Sigmoid colon (tissue), 6 donors: ENCODE measurements at regions not wholly inside any gene's neighbourhood (a gene's known extent, or its start where the extent isn't known, plus 50 kb on each side); places are given as distances from the start of the nearest gene placed in this dataset.
"Not testable (repeated sequence)": the region's sequence is repeated elsewhere in the genome, so short reads cannot be mapped to it uniquely, and the experiment has no call there.

Experiments
- DNase-seq: peaks from one replicate; pipeline ENCODE4 v3.0.0-alpha.2; 2019
- H3K27ac ChIP-seq, 4 donors: fragments of 200-600 bp; sonication (generic); one replicate each; pipeline ENCODE4 v1.5.1; 2016 to 2019; ENCODE audit warnings: mild to moderate bottlenecking in 1 of 4
- H3K27me3 ChIP-seq, 3 donors: fragments of 200-600 bp; sonication (generic); one replicate each; pipeline ENCODE4 v1.5.1; 2019; ENCODE audit warnings: mild to moderate bottlenecking in 1 of 3
- H3K36me3 ChIP-seq, 4 donors: fragments of 200-600 bp; sonication (generic); one replicate each; pipeline ENCODE4 v1.5.1; 2016 to 2019
- H3K4me1 ChIP-seq, 4 donors: fragments of 200-600 bp; sonication (generic); one replicate each; pipeline ENCODE4 v1.5.1; 2017 to 2019
- H3K4me3 ChIP-seq, 4 donors: fragments of 200-600 bp; sonication (generic); one replicate each; pipeline ENCODE4 v1.5.1; 2017 to 2019; ENCODE audit warnings: mild to moderate bottlenecking in 2 of 4, moderate library complexity in 1 of 4
- H3K9me3 ChIP-seq, 4 donors: fragments of 200-600 bp in 3 of 4; sonication (generic) in 3 of 4; one replicate each; pipeline versions ENCODE4 v1.5.1 to v1.6.1; 2013 to 2019
- CTCF ChIP-seq, 4 experiments: fragments of 450-650 bp in 3 of 4; fragments of 200-600 bp in 1 of 4; IDR thresholded peaks; one replicate each; pipeline ENCODE4 v1.5.1; 2016 to 2019; ENCODE audit warnings: antibody characterized with exemption in 4 of 4, mild to moderate bottlenecking in 3 of 4, moderate library complexity in 2 of 4
- EP300 ChIP-seq, 4 donors: sonication (generic); formaldehyde crosslinking; IDR thresholded peaks; one replicate each; pipeline ENCODE4 v1.6.1; 2017; ENCODE audit warnings: antibody characterized with exemption in 4 of 4
- POLR2A ChIP-seq, 2 donors: fragments of 450-650 bp; IDR thresholded peaks; one replicate each; pipeline ENCODE4 v1.6.1; 2016; ENCODE audit warnings: antibody characterized with exemption in 2 of 2, mild to moderate bottlenecking in 2 of 2, moderate library complexity in 2 of 2
- POLR2AphosphoS5 ChIP-seq, 4 donors: sonication (generic); formaldehyde crosslinking; IDR thresholded peaks; one replicate each; pipeline ENCODE4 v1.6.1; 2017; ENCODE audit warnings: antibody characterized with exemption in 4 of 4
- WGBS, 2 donors: extraction: QIAGEN DNeasy Blood & Tissue Kit; methylation state at CpG; one replicate each; pipeline ENCODE4 v1.1.7; 2013; 5-methylcytosine and 5-hydroxymethylcytosine counted together
- intact Hi-C: fragments of 100-400 bp; cut with DNase I; formaldehyde crosslinking; loops from one replicate; pipeline ENCODE4 v1.15.1; 2023
- donor health status: healthy with polysubstance abuse.
- donor health status: healthy.

GRCh38 chr20:52049001-52049731, 142.4 kb downstream of the ZFP64 start:
- DNase-seq, result no peak
- intact Hi-C loops, result no loop called here
- H3K36me3 ChIP-seq, result no peaks in the 10 kb centered on the region
- 50 to 72% methylated on average over 7 of the region's 7 CpGs for WGBS, 2 donors
- TF ChIP-seq POLR2AphosphoS5 (IDR thresholded peaks at IDR 0.05) (no peak), CTCF (IDR thresholded peaks at IDR 0.05) (no peak), POLR2A (IDR thresholded peaks at IDR 0.05) (no peak), EP300 (IDR thresholded peaks at IDR 0.05) (no peak)
- no peaks in the 10 kb centered on the region for H3K4me1 ChIP-seq
- no peak overlapping the region for H3K4me3 ChIP-seq
- H3K27ac ChIP-seq, result no peak overlapping the region
- no peaks in the 10 kb centered on the region for H3K27me3 ChIP-seq
- H3K9me3 ChIP-seq, result no peaks in the 10 kb centered on the region

GRCh38 chr20:52047811-52048764, 143.5 kb downstream of the ZFP64 start:
- no peak for DNase-seq
- H3K27ac ChIP-seq, result no peak overlapping the region
- no peaks in the 10 kb centered on the region for H3K36me3 ChIP-seq
- no peak for TF ChIP-seq POLR2A (IDR thresholded peaks at IDR 0.05)
- no peak for TF ChIP-seq CTCF (IDR thresholded peaks at IDR 0.05)
- no peak for TF ChIP-seq POLR2AphosphoS5 (IDR thresholded peaks at IDR 0.05)
- no peak for TF ChIP-seq EP300 (IDR thresholded peaks at IDR 0.05)
- 47 to 82% methylated on average over 19 of the region's 19 CpGs for WGBS, 2 donors
- H3K4me3 ChIP-seq, result no peak overlapping the region
- intact Hi-C loops, result no loop called here
- no peaks in the 10 kb centered on the region for H3K4me1 ChIP-seq
- no peaks in the 10 kb centered on the region for H3K9me3 ChIP-seq
- no peaks in the 10 kb centered on the region for H3K27me3 ChIP-seq

- Histone ChIP-seq H3K27me3 (no peaks in the 10 kb centered on the region), H3K4me3 (no peak overlapping the region), H3K27ac (no peak overlapping the region), H3K9me3 (no peaks in the 10 kb centered on the region), H3K36me3 (no peaks in the 10 kb centered on the region), H3K4me1 (no peaks in the 10 kb centered on the region)
- intact Hi-C loops, result no loop called here
- no peak for DNase-seq
- 86 to 96% methylated on average over 6 of the region's 6 CpGs for WGBS, 2 donors
- no peak for TF ChIP-seq CTCF (IDR thresholded peaks at IDR 0.05)
- TF ChIP-seq EP300 (IDR thresholded peaks at IDR 0.05), result no peak
- no peak for TF ChIP-seq POLR2AphosphoS5 (IDR thresholded peaks at IDR 0.05)
- no peak for TF ChIP-seq POLR2A (IDR thresholded peaks at IDR 0.05)
Observed at GRCh38 chr20:52041966-52042365, 149.6 kb downstream of the ZFP64 start.

GRCh38 chr20:52039790-52040189, 151.8 kb downstream of the ZFP64 start:
- no peak for DNase-seq
- H3K4me1 ChIP-seq, result no peaks in the 10 kb centered on the region
- no peak overlapping the region for H3K4me3 ChIP-seq
- intact Hi-C loops, result no loop called here
- TF ChIP-seq POLR2AphosphoS5 (IDR thresholded peaks at IDR 0.05) (no peak), CTCF (IDR thresholded peaks at IDR 0.05) (no peak), POLR2A (IDR thresholded peaks at IDR 0.05) (no peak)
- 27 to 68% methylated on average over 7 of the region's 7 CpGs for WGBS, 2 donors
- no peak overlapping the region for H3K27ac ChIP-seq
- no peaks in the 10 kb centered on the region for H3K36me3 ChIP-seq
- H3K27me3 ChIP-seq, result no peaks in the 10 kb centered on the region
- H3K9me3 ChIP-seq, result no peaks in the 10 kb centered on the region

- intact Hi-C loops, H3K4me3 ChIP-seq, H3K27me3 ChIP-seq, DNase-seq, H3K9me3 ChIP-seq, H3K4me1 ChIP-seq, H3K36me3 ChIP-seq, H3K27ac ChIP-seq: not testable (repeated sequence)
- WGBS, 2 donors, result 64 to 80% methylated on average over 9 of the region's 9 CpGs
Observed at GRCh38 chr20:52038632-52039031, 152.9 kb downstream of the ZFP64 start.
